HFFc6 (cell line): ENCODE measurements at regions not wholly inside any gene's neighbourhood (a gene's known extent, or its start where the extent isn't known, plus 50 kb on each side); places are given as distances from the start of the nearest gene placed in this dataset.

ENCODE experiments used
- DNase-seq: peaks from one replicate; pipeline ENCODE4 v3.0.0-alpha.2; 2018
- H3K27ac Mint-ChIP-seq: 2 replicates; pipeline ENCODE4 v1.8.0; 2020; ENCODE audit warnings: mild to moderate bottlenecking, mixed read lengths
- H3K27me3 Mint-ChIP-seq: 2 replicates; pipeline ENCODE4 v1.8.0; 2021; ENCODE audit warnings: mild to moderate bottlenecking, moderate library complexity, mixed read lengths; ENCODE audit not compliant: insufficient read depth
- H3K36me3 Mint-ChIP-seq: 2 replicates; pipeline ENCODE4 v1.8.0; 2021; ENCODE audit warnings: low read depth, mixed read lengths
- H3K4me1 Mint-ChIP-seq: 2 replicates; pipeline ENCODE4 v1.8.0; 2020; ENCODE audit warnings: low read depth, mixed read lengths
- H3K4me3 Mint-ChIP-seq: 2 replicates; pipeline ENCODE4 v1.8.0; 2020; ENCODE audit warnings: mild to moderate bottlenecking, moderate library complexity, mixed read lengths
- H3K9me3 Mint-ChIP-seq: 2 replicates; pipeline ENCODE4 v1.8.0; 2020; ENCODE audit warnings: mild to moderate bottlenecking, mixed read lengths
- CTCF ChIP-seq: fragments of 200-600 bp; sonication (generic); IDR thresholded peaks from 2 replicates; pipeline ENCODE4 v1.5.0; 2021; ENCODE audit warnings: antibody characterized with exemption, mild to moderate bottlenecking

DNA sequence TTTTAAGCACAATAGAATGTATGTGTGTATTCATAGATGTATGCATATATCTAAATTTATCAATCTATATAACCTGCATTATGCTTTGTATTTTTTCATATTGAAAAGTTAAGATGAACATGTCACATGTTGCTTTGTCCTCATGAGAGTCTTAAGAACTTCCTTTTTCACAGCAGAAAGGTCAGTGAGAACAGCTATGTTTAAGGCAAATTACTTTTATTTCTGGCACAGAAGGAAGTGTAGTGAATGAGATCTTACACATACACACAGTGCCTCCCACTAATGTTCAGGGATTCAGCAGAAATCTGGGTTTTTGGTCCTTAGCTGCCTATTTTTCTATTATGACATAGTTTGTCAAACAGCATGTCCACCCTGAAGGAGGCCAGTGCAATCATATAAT is 134.8 kb downstream of the TMEM26 start:
- peaks cover 11% of the 10 kb centered on the region for H3K4me1 Mint-ChIP-seq
- DNase-seq = no peak
- no peak overlapping the region for H3K4me3 Mint-ChIP-seq
- no peaks in the 10 kb centered on the region for H3K36me3 Mint-ChIP-seq
- no peaks in the 10 kb centered on the region for H3K9me3 Mint-ChIP-seq
- H3K27me3 Mint-ChIP-seq = peaks cover 1% of the 10 kb centered on the region; the same call in 1 of the 2 replicates
- H3K27ac Mint-ChIP-seq = no peak overlapping the region
- TF ChIP-seq CTCF = no peak

GRCh38 chr10:61317706-61318105 is 135.5 kb downstream of the TMEM26 start:
- peaks cover 11% of the 10 kb centered on the region for H3K4me1 Mint-ChIP-seq
- H3K27me3 Mint-ChIP-seq = no peaks in the 10 kb centered on the region
- no peaks in the 10 kb centered on the region for H3K9me3 Mint-ChIP-seq
- no peaks in the 10 kb centered on the region for H3K36me3 Mint-ChIP-seq
- H3K4me3 Mint-ChIP-seq = no peak overlapping the region
- no peak overlapping the region for H3K27ac Mint-ChIP-seq
- no peak for DNase-seq
- TF ChIP-seq CTCF = no peak

DNA sequence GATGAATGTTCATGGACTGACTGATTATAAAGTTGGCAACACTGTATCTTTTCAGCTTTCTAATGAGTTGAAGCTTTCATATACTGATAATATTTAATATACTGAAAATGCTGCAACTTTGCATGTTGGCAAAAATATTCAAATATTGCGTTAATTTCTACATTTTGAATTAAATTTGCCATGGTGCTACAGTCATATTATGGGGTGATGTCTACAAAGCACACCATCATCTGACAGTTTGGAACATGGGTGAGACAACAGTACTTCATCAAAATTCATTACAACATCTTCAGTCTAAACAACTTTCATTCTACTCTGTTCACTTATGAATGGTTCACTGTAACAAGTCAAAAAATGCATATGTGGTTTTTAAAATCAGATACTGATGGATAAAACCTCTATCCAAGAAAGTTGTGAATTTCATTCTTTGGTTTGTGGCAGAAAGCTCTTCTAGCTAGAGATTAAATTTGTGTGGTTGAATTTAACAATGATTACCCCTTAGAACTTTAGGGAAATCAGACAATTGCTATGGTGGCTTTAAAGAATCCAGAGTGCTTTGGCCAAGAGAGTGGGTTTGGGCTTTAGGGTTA is 136.4 kb downstream of the TMEM26 start:
- TF ChIP-seq CTCF = no peak
- no peak overlapping the region for H3K27ac Mint-ChIP-seq
- no peak for DNase-seq

DNA sequence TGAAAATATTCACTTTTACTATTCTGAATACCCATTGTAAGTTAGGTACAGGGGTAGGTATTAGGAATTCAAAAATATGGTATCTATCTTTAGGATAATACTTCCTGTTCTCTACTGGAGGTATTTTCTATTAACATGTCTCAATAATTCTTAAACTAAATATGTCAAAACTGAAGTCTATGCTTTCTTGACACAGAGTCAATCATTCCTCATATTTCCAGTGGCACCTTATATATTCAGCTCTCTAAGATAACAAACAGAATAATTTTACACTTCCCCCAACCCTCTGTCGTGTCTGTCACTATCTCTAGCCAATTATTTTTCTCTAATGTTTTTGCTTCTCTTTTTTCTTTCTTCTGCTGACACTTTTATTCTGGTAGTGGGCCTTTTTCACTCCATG is 138.9 kb downstream of the TMEM26 start:
- Mint-ChIP-seq H3K27ac (no peak overlapping the region), H3K36me3 (no peaks in the 10 kb centered on the region), H3K9me3 (no peaks in the 10 kb centered on the region), H3K27me3 (no peaks in the 10 kb centered on the region), H3K4me1 (peaks cover 6% of the 10 kb centered on the region; the same call in 1 of the 2 replicates), H3K4me3 (no peak overlapping the region)
- DNase-seq = no peak
- no peak for TF ChIP-seq CTCF

More for the DNA sequence above, 136.4 kb downstream of the TMEM26 start:
- H3K27me3 Mint-ChIP-seq = no peaks in the 10 kb centered on the region
- no peaks in the 10 kb centered on the region for H3K9me3 Mint-ChIP-seq
- H3K4me3 Mint-ChIP-seq = no peak overlapping the region
- H3K36me3 Mint-ChIP-seq = no peaks in the 10 kb centered on the region
- H3K4me1 Mint-ChIP-seq = peaks cover 11% of the 10 kb centered on the region

GRCh38 chr10:61313460-61313859 is 139.7 kb downstream of the TMEM26 start:
- no peaks in the 10 kb centered on the region for H3K9me3 Mint-ChIP-seq
- no peak overlapping the region for H3K4me3 Mint-ChIP-seq
- H3K36me3 Mint-ChIP-seq = no peaks in the 10 kb centered on the region
- H3K27ac Mint-ChIP-seq = no peak overlapping the region
- TF ChIP-seq CTCF = no peak
- peaks cover 6% of the 10 kb centered on the region; the same call in 1 of the 2 replicates for H3K4me1 Mint-ChIP-seq
- no peak for DNase-seq
- H3K27me3 Mint-ChIP-seq = no peaks in the 10 kb centered on the region
